Amniotic stem cell (primary cell): ENCODE measurements at regions not wholly inside any gene's neighbourhood (a gene's known extent, or its start where the extent isn't known, plus 50 kb on each side); places are given as distances from the start of the nearest gene placed in this dataset.

ENCODE experiments used
- DNase-seq: peaks from one replicate; lab custom pipeline; 2025; lab: John Stamatoyannopoulos, UW

DNA sequence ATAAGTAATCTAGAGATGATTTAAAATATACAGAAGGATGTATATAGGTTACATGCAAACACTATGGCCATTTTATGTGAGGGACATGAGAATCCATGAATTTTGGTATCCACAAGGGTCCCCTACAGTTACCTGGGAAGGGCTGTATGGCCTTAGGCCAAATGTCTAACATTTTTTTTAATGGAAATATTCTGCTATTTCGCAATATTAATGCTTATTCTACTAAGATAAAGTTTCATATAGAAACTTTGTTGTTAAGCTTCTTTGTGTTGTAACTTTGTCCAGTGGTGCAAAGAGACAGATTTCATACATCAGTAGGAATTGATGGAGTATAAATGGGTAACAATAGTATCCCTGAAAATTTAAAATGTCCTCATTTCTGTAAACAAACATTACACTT lies 233.4 kb upstream of the THBS1 start:
- no peak for DNase-seq

DNA sequence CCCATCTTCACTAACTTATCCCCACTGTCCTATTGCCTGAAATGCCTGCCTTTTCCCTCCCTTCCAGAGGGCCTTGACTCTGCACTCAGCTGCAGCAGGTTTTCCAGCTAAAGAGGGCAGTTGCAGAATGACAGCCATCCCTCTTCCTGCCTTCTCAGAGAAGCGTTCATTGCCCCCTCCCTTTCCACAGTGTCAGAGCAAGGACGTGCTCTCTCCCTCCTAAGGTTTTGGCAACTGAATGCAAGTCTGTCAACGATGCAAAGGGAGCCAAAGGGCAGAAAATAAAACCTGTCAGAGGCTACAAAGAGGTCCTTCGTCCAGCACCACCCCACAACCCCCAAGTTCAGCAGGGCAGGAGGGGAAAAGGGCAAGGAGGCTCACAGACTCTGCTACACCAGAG lies 230.1 kb upstream of the THBS1 start:
- DNase-seq = no peak

DNA sequence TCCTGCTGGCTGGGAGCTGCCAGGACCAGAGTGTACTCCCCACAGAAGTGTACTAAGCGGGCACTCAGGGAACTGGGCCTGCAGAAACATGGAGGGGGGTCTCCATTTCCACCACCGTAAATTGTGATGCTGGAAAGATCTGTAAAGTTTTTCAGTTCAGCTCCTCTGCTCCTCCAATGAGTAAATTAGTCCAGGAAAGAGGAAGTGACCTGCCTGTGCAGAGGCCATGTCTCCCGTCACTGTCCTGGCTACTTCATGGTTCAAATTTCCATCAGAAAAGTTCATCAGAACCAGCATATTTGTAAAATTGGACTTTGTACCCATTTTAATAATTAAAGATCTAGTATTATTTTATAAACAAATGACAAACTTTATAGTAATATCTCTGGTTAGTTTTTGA lies 226.7 kb upstream of the THBS1 start:
- no peak for DNase-seq

DNA sequence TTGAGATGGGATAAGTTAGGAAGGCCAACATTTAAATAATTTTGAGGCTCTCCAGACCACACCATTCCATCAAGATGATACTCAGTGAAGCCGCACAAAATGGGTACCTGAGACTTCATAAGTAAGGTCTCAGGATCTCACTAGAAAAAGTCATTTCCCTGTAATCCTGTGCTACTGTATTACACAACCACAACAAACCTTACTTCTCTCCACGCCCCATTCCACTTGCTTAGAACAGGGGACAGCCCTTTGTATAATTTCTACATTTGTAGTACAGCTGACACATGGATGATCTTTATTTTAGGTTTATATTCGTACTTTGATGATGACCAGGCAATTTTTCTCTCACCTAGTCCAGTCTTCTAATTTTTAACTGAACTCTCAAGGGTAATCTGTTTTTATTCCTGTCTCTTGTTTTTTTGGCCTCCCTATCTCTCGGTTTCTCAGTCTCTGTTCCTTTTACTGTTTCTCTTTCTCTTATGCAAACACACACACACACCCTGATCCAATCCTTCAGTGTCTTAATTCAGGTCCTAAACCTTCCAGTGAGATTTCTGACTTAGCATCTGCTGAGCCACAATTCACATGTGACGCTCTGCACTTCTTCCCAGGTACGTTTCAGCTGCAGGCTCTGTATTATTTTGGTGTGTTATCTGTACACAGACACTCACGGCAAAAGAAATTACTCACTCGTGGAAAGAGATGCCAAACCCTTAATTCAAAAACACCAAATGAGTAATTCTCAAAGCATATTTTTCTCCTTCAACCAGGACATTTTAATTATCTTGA lies 223.2 kb upstream of the THBS1 start:
- DNase-seq = no peak

DNA sequence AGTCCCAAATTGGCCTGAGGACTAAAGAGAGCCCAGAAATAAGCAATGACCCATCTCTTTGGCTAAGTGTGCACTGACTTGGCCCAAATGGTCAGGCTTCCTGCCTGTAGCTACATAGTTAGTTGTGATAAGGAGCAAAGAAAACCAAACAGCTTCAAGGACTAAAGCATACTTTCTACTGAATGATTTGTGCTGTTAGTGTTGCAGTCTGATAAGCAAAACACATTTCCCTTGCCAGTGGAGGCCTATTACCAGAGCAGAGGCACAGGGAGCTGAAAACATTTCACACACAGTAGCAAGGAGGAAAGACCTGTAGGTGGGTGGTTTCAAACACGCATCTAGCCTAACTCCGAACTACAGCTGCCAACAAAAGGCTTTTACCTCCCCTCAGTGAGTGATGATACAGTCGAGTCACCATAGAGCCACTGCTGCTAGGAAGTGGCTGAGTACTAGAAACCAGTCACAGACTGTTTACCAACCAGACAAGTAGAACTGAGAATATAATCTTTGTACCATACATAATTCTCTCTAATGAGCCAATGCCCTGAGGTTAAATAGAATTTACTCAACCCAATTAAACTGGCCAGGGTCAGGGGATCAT lies 222.3 kb upstream of the THBS1 start:
- DNase-seq = no peak

DNA sequence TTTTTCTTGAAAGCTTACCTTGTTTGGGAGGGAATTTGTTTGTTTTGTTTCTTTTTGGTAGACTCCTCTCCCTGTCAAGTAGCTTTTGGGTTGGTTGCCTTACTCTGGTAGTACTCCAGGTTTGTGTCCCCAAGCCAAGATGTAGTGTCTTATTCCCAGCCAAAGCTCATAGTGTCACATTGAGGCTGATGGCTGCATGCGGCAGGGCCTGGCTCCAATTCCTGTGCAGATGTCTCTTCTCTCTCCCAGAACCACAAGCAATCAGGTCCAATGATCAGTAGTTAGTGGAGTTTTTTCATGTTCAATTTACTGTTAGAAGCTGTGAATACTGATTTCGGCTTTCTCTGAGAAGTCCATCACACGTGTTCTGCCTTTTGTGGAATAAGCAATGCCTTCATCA lies 221.1 kb upstream of the THBS1 start:
- DNase-seq = no peak

DNA sequence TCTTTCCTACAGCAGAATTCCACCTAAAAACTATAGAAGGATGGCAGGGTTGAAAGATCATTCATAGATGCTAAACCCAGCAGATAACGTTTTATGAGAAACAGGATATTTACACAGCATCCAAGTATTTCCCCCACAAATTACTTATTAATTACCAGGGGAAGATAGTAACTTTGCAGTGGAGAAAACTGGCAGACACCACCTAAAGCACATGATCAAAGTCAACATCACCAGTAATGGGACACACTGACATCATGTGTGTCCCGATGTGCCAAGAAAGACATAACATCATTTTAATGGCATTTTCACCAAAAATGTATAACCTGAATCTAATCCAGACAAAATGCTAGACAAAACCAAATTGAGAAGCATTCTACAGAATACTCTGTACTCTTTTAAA lies 220.4 kb upstream of the THBS1 start:
- DNase-seq = no peak

DNA sequence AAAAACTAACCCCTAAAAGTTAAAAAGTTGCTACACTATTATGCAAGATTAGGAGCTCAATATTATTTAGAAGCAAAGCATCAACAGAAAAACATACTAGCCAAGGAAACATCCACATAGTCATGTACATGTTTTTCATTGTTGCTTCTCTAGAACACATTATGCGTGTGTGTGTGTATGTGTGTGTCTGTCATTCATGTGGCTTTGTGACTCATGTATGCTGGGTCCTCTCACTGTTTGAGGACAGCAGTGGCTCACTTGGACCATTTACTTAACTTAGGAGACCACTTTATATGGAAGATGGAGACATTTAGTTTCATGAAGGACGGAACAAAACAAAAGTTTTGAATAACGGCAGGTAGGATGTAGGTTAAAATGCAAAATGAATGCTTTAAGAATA lies 219.4 kb upstream of the THBS1 start:
- no peak for DNase-seq

DNA sequence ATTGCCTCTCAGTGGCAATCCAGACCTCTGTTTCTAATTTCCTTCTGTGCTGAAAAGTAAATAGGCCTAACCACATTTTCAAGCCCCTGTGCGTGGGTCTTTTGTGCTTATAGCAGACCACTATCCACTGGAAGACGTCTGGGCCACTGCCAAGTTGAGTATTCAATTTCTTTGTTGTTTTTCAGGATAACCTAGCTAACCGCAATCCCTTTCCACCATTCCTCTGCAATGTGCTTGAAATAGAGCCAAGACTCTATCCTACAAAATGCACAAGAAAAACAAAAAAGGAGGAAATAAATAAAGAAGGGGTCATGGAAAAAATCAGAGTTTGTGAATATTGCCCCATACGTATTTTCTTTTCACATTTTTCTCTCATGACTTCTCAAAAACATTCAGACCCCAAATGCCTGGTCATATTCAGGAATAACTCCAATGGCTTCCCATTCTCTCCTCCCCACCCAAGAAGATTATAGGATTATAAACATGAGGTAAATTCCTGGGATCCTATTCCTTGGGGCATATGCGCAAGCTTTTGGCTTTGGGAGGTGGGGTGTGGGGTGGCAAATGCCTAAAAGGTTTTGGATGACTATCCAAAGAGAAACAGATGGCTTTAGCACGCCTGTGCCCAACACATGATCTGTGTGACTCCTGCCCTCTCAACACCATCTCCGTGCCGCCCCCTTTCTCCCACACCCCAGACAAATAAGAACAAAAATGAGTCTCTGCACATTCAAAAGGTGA lies 217.9 kb upstream of the THBS1 start:
- DNase-seq = peak; percentile 92

DNA sequence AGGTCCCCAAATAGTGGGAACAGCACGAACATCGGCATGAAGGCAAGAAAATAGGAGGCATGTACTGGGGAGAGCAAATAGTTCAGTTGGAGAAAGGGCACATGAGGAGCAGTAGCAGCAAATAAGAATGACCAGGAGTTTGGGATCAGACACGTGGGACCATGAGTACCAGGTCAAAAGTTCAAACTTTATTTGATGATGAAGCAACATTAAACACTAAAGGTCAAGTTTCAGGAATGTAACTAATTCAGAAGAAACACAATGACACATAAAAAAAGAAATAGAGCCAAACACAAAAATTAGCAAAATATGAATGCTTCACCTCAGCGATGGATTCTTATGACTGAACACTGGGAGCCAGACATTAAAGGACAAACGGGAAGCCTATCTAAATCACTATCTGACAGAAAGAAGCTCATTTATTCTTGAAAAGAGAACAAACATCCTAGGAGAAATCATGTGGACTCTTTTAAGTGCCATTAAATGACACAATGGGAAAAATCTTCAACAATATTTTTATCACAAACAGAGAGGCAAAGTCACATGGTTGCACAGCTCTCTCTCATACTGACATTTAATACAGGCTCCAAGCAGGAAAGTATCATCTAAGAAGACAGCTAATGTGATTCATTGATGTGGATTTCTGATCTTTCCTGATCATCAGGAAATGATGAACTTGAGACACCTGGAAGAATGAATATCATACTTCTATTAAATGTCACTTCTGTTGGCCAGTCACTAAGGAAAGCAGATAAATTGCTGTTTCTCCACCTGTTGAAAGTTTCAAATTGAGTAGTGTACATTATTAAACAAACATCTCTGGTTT lies 216.9 kb upstream of the THBS1 start:
- no peak for DNase-seq

DNA sequence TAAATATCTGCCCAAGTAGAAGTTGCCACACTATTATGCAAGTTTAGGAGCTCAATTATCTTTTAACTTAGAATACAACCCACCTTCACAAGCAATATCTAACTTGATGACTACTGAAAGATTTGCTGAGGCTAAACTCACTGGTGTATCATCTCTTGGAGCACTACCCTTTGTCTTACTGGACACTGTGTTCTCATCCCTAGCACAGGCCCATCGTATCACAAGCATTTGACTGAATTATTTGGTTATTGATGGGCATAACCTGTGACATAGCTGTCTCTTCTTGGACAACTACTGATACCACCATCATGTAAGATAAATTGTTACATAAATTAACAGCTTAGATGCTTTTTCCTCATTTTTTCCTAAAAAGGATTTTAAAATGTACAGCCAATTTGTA lies 216.2 kb upstream of the THBS1 start:
- DNase-seq = no peak

DNA sequence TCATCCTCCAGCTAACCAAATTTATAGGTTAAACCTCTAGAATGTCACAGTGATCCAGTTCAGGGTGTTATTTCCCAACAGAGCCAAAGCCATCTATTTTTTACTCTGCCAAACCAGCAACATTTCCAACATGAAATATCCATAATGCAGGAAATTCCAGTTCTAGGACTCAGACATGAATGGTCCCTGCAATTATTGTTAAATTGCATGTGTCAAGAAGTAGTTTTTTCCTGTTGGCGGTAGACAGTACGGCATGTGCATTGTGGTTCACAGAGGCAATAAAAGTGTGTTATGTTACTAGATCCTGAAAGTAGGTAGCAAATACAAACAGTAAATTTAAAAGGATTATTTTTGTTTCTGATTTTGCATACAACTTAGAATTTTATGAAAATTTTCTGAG lies 215.7 kb upstream of the THBS1 start:
- no peak for DNase-seq

DNA sequence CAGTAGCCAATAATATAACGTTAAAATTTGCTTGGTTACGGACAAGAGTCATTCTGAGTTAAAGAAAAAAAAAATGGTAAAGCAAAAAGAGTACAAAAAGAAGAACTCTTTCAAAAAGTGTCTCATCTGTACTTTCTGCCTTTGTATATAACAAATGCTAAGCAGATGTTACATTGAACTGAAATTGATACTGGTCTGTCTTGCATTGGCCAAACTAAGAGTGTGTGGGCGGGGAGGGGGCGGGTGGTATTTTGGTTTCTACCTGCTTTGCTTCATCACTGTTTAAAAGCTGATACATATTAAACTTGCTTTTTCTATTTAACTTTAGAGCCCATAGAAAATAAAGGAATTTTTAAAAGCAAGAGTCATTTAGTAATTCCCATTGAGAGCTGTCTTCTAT lies 215.0 kb upstream of the THBS1 start:
- DNase-seq = no peak

DNA sequence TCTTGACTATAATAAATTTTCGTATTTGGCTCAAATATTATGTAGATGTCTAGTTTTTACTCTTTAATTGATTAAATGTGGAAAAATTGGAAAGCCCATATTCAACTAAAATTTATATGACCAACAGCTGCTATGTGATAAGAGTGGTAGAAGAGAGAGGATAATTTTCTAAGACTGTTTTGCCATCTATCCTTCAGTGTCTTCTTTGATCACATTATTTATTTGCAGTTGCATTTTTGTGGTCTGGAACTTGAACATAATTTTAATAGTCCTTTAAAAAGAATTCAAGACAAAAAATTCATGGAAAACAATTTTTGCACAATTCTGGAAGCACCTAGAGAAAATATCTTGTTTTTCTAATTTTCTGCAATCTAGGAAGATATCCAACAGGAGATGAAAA lies 213.3 kb upstream of the THBS1 start:
- no peak for DNase-seq

DNA sequence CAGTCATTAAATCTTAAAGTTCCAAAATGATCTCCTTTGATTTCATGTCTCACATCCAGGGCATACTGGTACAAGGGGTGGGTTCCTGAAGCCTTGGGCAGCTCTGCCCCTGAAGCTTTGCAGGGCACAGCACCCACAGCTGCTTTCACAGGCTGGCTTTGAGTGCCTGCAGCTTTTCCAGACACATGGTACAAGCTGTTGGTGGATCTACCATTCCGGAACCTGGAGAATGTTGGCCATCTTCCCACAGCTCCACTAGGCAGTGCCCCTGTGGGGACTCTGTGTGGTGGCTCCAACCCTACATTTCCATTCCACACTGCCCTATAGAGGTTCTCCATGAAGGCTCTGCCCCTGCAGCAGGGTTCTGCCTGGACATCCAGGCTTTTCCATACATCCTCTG lies 211.1 kb upstream of the THBS1 start:
- DNase-seq = no peak

DNA sequence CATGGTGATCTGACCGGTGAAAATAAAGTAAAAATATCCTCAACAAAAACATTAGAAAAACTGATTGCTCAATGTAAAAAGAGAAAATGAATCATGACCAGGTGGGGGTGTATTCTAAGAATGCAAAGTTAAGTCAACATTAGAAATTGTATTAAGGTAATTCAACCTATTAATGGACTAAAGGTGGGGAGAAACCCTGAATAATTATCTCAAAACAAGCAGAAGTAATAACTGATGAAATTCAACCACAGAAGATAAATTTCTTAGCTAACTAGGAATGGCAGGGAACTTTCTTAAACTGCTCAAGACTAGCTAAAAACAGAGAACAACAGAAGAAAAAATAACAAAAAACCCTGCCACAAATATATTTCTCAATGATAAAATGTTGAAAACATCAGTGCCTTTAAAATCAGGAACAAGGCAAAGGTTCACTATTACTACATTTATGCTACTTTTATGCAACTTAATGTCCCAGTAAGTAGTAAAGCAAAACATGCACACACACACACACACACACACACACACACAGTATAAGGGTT lies 204.4 kb upstream of the THBS1 start:
- no peak for DNase-seq

DNA sequence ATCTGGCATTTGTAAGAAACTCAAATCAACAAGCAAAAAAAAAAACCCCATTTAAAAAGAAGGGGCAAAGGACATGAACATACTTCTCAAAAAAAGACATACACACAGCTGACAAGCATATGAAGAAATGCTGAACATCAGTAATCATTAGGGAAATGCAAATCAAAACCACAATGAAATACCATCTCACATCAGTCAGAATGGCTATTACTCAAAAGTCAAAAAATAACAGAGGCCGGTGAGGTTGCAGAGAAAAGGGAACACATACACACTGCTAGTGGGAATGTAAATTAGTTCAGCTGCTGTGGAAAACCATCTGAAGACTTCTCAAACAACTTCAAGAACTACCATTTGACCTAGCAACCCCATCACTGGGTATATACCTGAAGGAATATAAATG lies 199.4 kb upstream of the THBS1 start:
- no peak for DNase-seq

DNA sequence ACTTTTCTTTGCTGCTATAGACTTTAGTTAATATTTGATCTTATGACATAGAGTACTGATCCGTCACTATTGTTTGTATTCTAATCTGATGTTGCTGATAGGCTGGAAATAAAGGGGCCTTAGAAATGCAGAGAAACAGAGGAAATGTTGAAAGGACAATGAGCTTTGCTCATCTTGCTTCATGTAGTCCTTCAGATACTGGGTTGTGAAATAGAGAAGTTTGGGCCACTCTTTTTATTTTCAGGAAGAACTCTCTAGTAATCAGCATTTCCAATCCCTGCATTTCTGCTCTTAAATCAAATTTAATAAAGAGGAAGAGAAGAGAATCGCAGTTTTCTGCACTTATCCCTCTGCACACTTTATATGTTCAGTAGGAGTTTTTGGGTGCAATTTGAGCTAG lies 192.8 kb upstream of the THBS1 start:
- DNase-seq = no peak

DNA sequence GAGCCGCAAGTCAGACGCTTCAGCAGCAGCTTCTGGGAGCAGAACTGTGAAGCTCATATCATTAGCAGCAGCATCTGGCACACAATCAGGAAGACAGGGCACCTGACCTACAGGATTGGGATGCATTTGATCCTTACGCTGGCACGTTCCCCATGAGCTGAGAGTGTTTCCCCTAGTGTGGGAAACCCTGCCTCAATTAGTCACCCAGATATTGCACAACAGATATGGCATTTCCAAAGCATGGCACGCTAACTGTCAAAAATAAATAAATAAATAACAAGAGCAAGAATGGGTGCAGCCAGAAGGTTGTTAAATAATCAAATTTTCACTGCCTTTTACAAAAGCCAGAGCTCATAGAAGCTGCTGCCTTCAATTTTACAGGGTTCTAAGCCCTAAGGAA lies 189.6 kb upstream of the THBS1 start:
- no peak for DNase-seq

DNA sequence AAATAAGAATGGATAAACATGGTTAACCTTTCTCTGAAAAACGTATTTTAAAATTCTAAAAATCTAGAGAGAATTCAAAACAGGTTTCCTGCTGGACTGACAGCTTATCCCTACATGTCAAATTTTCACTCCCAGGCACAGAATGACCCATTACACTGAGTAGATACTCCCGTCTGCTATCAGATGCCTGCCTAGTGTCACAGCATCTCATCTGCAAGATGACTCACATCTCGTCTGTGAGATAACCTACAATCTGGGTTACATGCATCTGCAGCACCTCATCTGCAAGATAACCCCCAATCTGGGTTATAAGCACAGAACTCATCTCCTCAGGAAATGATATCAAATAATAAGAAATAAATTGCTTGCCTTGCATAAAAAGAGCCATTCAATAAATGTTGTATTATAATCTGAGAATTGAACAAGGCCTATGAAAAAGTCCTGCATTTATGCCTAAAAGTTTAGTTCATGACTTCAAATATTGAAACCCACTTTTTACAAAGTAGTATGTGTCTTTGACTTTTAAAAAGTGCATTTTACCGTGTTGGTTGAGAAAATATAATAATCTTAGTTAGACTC lies 188.3 kb upstream of the THBS1 start:
- DNase-seq = no peak

DNA sequence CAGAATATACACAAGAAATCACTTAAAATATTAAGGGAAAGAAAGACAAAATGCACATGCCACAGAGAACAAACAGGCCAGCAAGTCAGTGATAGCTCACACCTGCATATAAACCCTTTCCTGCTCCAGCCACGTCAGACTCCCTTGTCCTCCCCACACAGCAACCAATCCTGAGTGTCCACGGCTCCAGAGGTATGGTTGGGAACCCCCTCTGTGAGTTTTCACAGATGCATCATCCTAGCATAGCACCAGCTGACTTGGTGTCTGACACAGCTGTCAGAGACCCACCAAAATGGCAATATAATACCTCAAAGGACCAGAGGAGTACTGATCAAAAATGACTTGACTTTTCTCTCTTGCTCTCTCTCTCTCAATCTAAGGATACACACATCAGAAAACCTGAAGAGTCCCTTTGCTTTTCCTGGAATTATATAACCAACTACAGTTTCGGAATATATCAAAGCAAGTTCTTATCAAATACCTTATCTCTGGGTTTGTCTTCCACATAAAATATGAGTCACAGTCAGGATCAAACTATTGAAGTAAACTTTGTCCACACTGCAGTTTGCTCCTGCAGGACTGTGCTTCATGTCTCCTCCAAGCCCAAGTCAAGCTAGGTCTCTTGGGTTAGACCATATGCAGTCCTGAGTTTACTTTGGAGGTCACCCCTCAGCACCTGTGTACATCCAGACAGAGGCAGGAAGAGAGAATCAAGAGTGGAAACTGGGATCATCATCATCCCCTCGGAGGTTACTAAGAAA lies 187.1 kb upstream of the THBS1 start:
- no peak for DNase-seq
